ENCODE measurements at regions not wholly inside any gene's neighbourhood (a gene's known extent, or its start where the extent isn't known, plus 50 kb on each side); places are given as distances from the start of the nearest gene placed in this dataset.

GRCh38 chr13:79108914-79109643, 297.0 kb downstream of the RBM26 start:
- no peak overlapping the region for H3K27ac ChIP-seq (ENCODE audit: low read depth, low read length)
- no peaks in the 10 kb centered on the region for H3F3A ChIP-seq (ENCODE audit: insufficient read depth)
- no peaks in the 10 kb centered on the region for H3K36me3 ChIP-seq (ENCODE audit: low read length)
- H3K4me2 ChIP-seq (ENCODE audit: low read depth, low read length, poor library complexity, severe bottlenecking) = no peak overlapping the region
- no peak overlapping the region for H2AFZ ChIP-seq (ENCODE audit: low read depth, low read length, severe bottlenecking)
- no peak overlapping the region for H3K9ac ChIP-seq (ENCODE audit: low read length)
- no peak for TF ChIP-seq CTCF (IDR thresholded peaks at IDR 0.05; ENCODE audit: insufficient read depth, low read length, poor library complexity, severe bottlenecking)
- no peak for TF ChIP-seq EZH2phosphoT487 (conservative IDR thresholded peaks at IDR 0.05; ENCODE audit: low read length)
- H4K20me1 ChIP-seq (ENCODE audit: low read depth, low read length) = no peaks in the 10 kb centered on the region
- H3K27me3 ChIP-seq (ENCODE audit: low read length) = no peaks in the 10 kb centered on the region
- no peaks in the 10 kb centered on the region for H3K9me2 ChIP-seq (replicated peaks; ENCODE audit: insufficient read depth, low read length)
- no peaks in the 10 kb centered on the region for H3K9me3 ChIP-seq (ENCODE audit: insufficient read depth, low read length)
- H3K79me2 ChIP-seq (ENCODE audit: insufficient read depth, low read length) = no peaks in the 10 kb centered on the region
- no peak overlapping the region for H3K4me3 ChIP-seq (ENCODE audit: insufficient read depth, low read length, poor library complexity, severe bottlenecking)

- no peaks in the 10 kb centered on the region for H4K20me1 ChIP-seq (ENCODE audit: low read depth, low read length)
- no peaks in the 10 kb centered on the region for H3K79me2 ChIP-seq (ENCODE audit: insufficient read depth, low read length)
- TF ChIP-seq EZH2phosphoT487 (conservative IDR thresholded peaks at IDR 0.05; ENCODE audit: low read length) (no peak), CTCF (IDR thresholded peaks at IDR 0.05; ENCODE audit: insufficient read depth, low read length, poor library complexity, severe bottlenecking) (no peak)
- H3K36me3 ChIP-seq (ENCODE audit: low read length) = no peaks in the 10 kb centered on the region
- no peak overlapping the region for H2AFZ ChIP-seq (ENCODE audit: low read depth, low read length, severe bottlenecking)
- no peaks in the 10 kb centered on the region for H3F3A ChIP-seq (ENCODE audit: insufficient read depth)
- H3K9me3 ChIP-seq (ENCODE audit: insufficient read depth, low read length) = no peaks in the 10 kb centered on the region
- H3K27ac ChIP-seq (ENCODE audit: low read depth, low read length) = no peak overlapping the region
- H3K9ac ChIP-seq (ENCODE audit: low read length) = no peak overlapping the region
- H3K9me2 ChIP-seq (replicated peaks; ENCODE audit: insufficient read depth, low read length) = no peaks in the 10 kb centered on the region
- no peak overlapping the region for H3K4me2 ChIP-seq (ENCODE audit: low read depth, low read length, poor library complexity, severe bottlenecking)
- H3K27me3 ChIP-seq (ENCODE audit: low read length) = no peaks in the 10 kb centered on the region
- H3K4me3 ChIP-seq (ENCODE audit: insufficient read depth, low read length, poor library complexity, severe bottlenecking) = no peak overlapping the region
Observed at GRCh38 chr13:79098596-79098995, 307.5 kb downstream of the RBM26 start.

- H3K4me2 ChIP-seq (ENCODE audit: low read depth, low read length, poor library complexity, severe bottlenecking) = no peak overlapping the region
- no peaks in the 10 kb centered on the region for H3K36me3 ChIP-seq (ENCODE audit: low read length)
- no peak overlapping the region for H3K9ac ChIP-seq (ENCODE audit: low read length)
- H3K4me3 ChIP-seq (ENCODE audit: insufficient read depth, low read length, poor library complexity, severe bottlenecking) = no peak overlapping the region
- H3K9me3 ChIP-seq (ENCODE audit: insufficient read depth, low read length) = no peaks in the 10 kb centered on the region
- H4K20me1 ChIP-seq (ENCODE audit: low read depth, low read length) = no peaks in the 10 kb centered on the region
- no peak overlapping the region for H2AFZ ChIP-seq (ENCODE audit: low read depth, low read length, severe bottlenecking)
- no peak for TF ChIP-seq EZH2phosphoT487 (conservative IDR thresholded peaks at IDR 0.05; ENCODE audit: low read length)
- TF ChIP-seq CTCF (IDR thresholded peaks at IDR 0.05; ENCODE audit: insufficient read depth, low read length, poor library complexity, severe bottlenecking) = no peak
- H3K27ac ChIP-seq (ENCODE audit: low read depth, low read length) = no peak overlapping the region
- H3K9me2 ChIP-seq (replicated peaks; ENCODE audit: insufficient read depth, low read length) = no peaks in the 10 kb centered on the region
- no peaks in the 10 kb centered on the region for H3K79me2 ChIP-seq (ENCODE audit: insufficient read depth, low read length)
- H3K27me3 ChIP-seq (ENCODE audit: low read length) = no peaks in the 10 kb centered on the region
- no peaks in the 10 kb centered on the region for H3F3A ChIP-seq (ENCODE audit: insufficient read depth)
Observed at GRCh38 chr13:79097201-79097600, 308.9 kb downstream of the RBM26 start.
